B cell (primary cell): ENCODE measurements at regions not wholly inside any gene's neighbourhood (a gene's known extent, or its start where the extent isn't known, plus 50 kb on each side); places are given as distances from the start of the nearest gene placed in this dataset.

Experiments
- ATAC-seq: fragments of 200-7000 bp; cut with Tn5 transposase; one replicate; pipeline ENCODE4 v1.10.0; 2021; ENCODE audit warnings: low read depth, mild to moderate bottlenecking, moderate number of reproducible peaks, moderate library complexity
- CTCF ChIA-PET: fragments of 350-600 bp; sonication (Branson Sonifier 250); formaldehyde crosslinking; loops from one replicate; lab custom pipeline; 2021; ENCODE audit warnings: antibody characterized with exemption, inconsistent platforms; lab: Charles Lee
- POLR2A ChIA-PET: fragments of 350-600 bp; sonication (Branson Sonifier 250); formaldehyde crosslinking; loops from one replicate; lab custom pipeline; 2021; ENCODE audit warnings: antibody characterized with exemption; lab: Charles Lee
- DNase-seq: peaks from one replicate; pipeline ENCODE4 v3.0.0; 2013
- H2AFZ ChIP-seq: 2 replicates; pipeline ENCODE4 v1.6.1; 2012; ENCODE audit warnings: mild to moderate bottlenecking, low read depth, low read length; ENCODE audit not compliant: insufficient read depth, poor library complexity, severe bottlenecking
- H3K27ac ChIP-seq, 2 donors: 1 replicate in 1 of 2; 2 replicates in 1 of 2; pipeline ENCODE4 v1.5.1; 2012 to 2013; ENCODE audit warnings: low read length in 2 of 2, mild to moderate bottlenecking in 2 of 2, moderate library complexity in 1 of 2
- H3K27me3 ChIP-seq, 4 experiments: fragments of 200-600 bp in 1 of 4; sonication (generic) in 1 of 4; replicated peaks in 1 of 4; 1 replicate in 2 of 4; 2 replicates in 2 of 4; pipeline versions ENCODE4 v1.6.1 to v1.7.0; 2013 to 2016; ENCODE audit warnings: low read length in 3 of 4, mild to moderate bottlenecking in 2 of 4, mixed read lengths in 1 of 4, moderate library complexity in 1 of 4; ENCODE audit not compliant: insufficient read depth in 4 of 4, control insufficient read depth in 3 of 4; ENCODE audit errors: control extremely low read depth in 1 of 4
- H3K36me3 ChIP-seq, 2 experiments: replicated peaks in 1 of 2; 1 replicate in 1 of 2; 2 replicates in 1 of 2; pipeline versions ENCODE4 v1.6.1 to v1.7.1; 2013; ENCODE audit warnings: low read length in 1 of 2; ENCODE audit not compliant: insufficient read depth in 2 of 2, control insufficient read depth in 1 of 2; ENCODE audit errors: control extremely low read depth in 1 of 2, extremely low read depth in 1 of 2
- H3K4me1 ChIP-seq, 2 donors: fragments of 200-600 bp in 1 of 2; sonication (generic) in 1 of 2; 1 replicate in 1 of 2; 2 replicates in 1 of 2; pipeline versions ENCODE4 v1.5.1 to v1.6.1; 2013 to 2017; ENCODE audit warnings: low read length in 2 of 2; ENCODE audit not compliant: control insufficient read depth in 2 of 2, insufficient read depth in 2 of 2
- H3K4me2 ChIP-seq: replicated peaks from 2 replicates; pipeline ENCODE3; 2012; ENCODE audit warnings: mild to moderate bottlenecking, low read depth, low read length; ENCODE audit not compliant: poor library complexity, severe bottlenecking
- H3K4me3 ChIP-seq, 5 experiments: fragments of 200-600 bp in 1 of 5; sonication (generic) in 1 of 5; 1 replicate in 3 of 5; 2 replicates in 2 of 5; pipeline versions ENCODE4 v1.5.1 to v1.7.0; 2011 to 2016; ENCODE audit warnings: low read length in 4 of 5, mild to moderate bottlenecking in 4 of 5, low read depth in 2 of 5, control low read depth in 1 of 5, moderate library complexity in 1 of 5; ENCODE audit not compliant: insufficient read depth in 1 of 5; ENCODE audit errors: control extremely low read depth in 1 of 5, extremely low read depth in 1 of 5
- H3K79me2 ChIP-seq: fragments of 200-600 bp; sonication (generic); one replicate; pipeline ENCODE4 v1.6.0; 2016; ENCODE audit warnings: low read length; ENCODE audit not compliant: control insufficient read depth, insufficient read depth
- H3K9ac ChIP-seq: fragments of 200-600 bp; sonication (generic); 2 replicates; pipeline ENCODE4 v1.6.1; 2017; ENCODE audit warnings: mild to moderate bottlenecking, low read length, moderate library complexity
- H3K9me3 ChIP-seq, 3 donors: one replicate each; pipeline versions ENCODE4 v1.6.1 to v1.7.1; 2013; ENCODE audit warnings: low read length in 2 of 3; ENCODE audit not compliant: control insufficient read depth in 2 of 3, insufficient read depth in 1 of 3; ENCODE audit errors: control extremely low read depth in 1 of 3
- H4K20me1 ChIP-seq: 2 replicates; pipeline ENCODE4 v1.6.0; 2012; ENCODE audit warnings: mild to moderate bottlenecking, low read length; ENCODE audit not compliant: insufficient read depth, control insufficient read depth, poor library complexity, severe bottlenecking
- H3K27ac Mint-ChIP-seq: one replicate; pipeline ENCODE4 v1.8.0; 2021; ENCODE audit warnings: mixed read lengths
- H3K27me3 Mint-ChIP-seq: one replicate; pipeline ENCODE4 v1.8.0; 2021; ENCODE audit warnings: mixed read lengths
- H3K4me1 Mint-ChIP-seq: one replicate; pipeline ENCODE4 v1.8.0; 2021; ENCODE audit warnings: mixed read lengths
- H3K4me3 Mint-ChIP-seq: one replicate; pipeline ENCODE4 v1.8.0; 2021; ENCODE audit warnings: mixed read lengths
- H3K9me3 Mint-ChIP-seq: one replicate; pipeline ENCODE4 v1.8.0; 2022; ENCODE audit warnings: mixed read lengths; ENCODE audit not compliant: insufficient read depth
- EZH2 ChIP-seq: IDR thresholded peaks from 2 replicates; pipeline ENCODE4 v1.6.1; 2012; ENCODE audit warnings: borderline replicate concordance, low read depth, mild to moderate bottlenecking, moderate library complexity, low read length; ENCODE audit not compliant: insufficient read depth, poor library complexity, severe bottlenecking
- WGBS: methylation state at CpG from one replicate; pipeline ENCODE4 v1.1.5; 2013; ENCODE audit warnings: missing lambda C conversion rate; ENCODE audit not compliant: insufficient coverage; 5-methylcytosine and 5-hydroxymethylcytosine counted together
- intact Hi-C: fragments of 100-400 bp; cut with micrococcal nuclease; formaldehyde crosslinking; loops from one replicate; pipeline ENCODE4 v1.10.0; 2022
- TF ChIP-seq, protein P1 (sequence below): fragments of 200-600 bp; IDR thresholded peaks from one replicate; pipeline ENCODE4 v1.8.0; 2022; ENCODE audit warnings: antibody characterized with exemption, mild to moderate bottlenecking

DNA sequence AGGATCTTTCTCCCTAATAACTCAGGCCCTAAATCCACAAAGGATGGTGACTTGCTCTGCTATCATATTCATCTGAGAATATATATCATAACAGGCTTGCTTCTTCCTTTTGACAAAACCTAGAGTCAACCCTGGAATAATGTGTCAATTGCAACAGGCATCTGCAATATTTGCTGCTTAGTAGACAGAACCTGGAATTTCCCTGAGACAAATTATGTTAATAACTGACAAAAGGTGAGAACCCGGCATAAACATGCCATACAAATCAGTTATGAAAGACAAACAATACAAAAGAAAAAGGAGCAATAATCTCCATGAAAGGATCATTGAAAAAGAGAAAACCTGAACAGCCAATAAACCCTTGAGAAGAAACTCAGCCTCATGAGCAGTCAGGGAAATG is 114.5 kb upstream of the CDCA7L start:
- DNase-seq, result no peak
- no peak overlapping the region for H3K4me2 ChIP-seq
- no peaks in the 10 kb centered on the region for H3K4me1 Mint-ChIP-seq
- H3K36me3 ChIP-seq, result no peaks in the 10 kb centered on the region
- no CpG with 5 or more reads among the region's 1 CpG for WGBS
- peaks cover 39% of the 10 kb centered on the region for H3K27me3 Mint-ChIP-seq
- H3K9me3 Mint-ChIP-seq, result no peaks in the 10 kb centered on the region
- no peak overlapping the region for H3K9ac ChIP-seq
- no peak for ATAC-seq
- no peak overlapping the region for H2AFZ ChIP-seq
- H4K20me1 ChIP-seq, result no peaks in the 10 kb centered on the region
- no peak for TF ChIP-seq EZH2
- TF ChIP-seq, protein P1, sequence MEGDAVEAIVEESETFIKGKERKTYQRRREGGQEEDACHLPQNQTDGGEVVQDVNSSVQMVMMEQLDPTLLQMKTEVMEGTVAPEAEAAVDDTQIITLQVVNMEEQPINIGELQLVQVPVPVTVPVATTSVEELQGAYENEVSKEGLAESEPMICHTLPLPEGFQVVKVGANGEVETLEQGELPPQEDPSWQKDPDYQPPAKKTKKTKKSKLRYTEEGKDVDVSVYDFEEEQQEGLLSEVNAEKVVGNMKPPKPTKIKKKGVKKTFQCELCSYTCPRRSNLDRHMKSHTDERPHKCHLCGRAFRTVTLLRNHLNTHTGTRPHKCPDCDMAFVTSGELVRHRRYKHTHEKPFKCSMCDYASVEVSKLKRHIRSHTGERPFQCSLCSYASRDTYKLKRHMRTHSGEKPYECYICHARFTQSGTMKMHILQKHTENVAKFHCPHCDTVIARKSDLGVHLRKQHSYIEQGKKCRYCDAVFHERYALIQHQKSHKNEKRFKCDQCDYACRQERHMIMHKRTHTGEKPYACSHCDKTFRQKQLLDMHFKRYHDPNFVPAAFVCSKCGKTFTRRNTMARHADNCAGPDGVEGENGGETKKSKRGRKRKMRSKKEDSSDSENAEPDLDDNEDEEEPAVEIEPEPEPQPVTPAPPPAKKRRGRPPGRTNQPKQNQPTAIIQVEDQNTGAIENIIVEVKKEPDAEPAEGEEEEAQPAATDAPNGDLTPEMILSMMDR, result no peak
- H3K9me3 ChIP-seq, result no peaks in the 10 kb centered on the region
- ChIA-PET CTCF (no interaction called here), POLR2A (no interaction called here)
- intact Hi-C loops, result no loop called here
- H3K27ac ChIP-seq, result no peak overlapping the region
- no peak overlapping the region for H3K4me3 ChIP-seq
- H3K79me2 ChIP-seq, result no peaks in the 10 kb centered on the region
- H3K4me1 ChIP-seq, result no peaks in the 10 kb centered on the region
- no peak overlapping the region for H3K4me3 Mint-ChIP-seq
- H3K27me3 ChIP-seq, result peaks cover 0 to 14% (median 5%) of the 10 kb centered on the region in 4 experiments
- no peak overlapping the region for H3K27ac Mint-ChIP-seq

DNA sequence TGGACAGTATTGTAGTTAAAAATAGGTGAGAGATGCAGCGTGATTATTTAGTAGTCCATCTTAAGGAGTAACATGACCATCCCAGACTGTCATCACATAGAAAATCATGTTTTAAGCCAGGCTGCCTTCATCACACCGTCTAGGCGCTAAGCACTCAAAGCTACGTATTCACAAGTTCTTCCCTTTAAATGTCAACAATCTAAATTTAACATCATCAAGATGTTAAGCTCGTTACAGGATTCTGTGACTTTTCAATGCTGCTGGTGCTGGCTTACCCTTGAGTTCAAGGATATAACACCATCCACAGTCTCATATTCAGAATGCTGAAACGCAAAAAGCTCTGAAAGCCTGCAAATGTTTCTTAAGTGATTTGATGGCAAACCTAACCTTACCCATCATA is 109.5 kb upstream of the CDCA7L start:
- no peak for DNase-seq
- Histone ChIP-seq H3K9me3 (no peaks in the 10 kb centered on the region), H2AFZ (no peak overlapping the region), H3K27me3 (peaks cover 0 to 6% (median 3%) of the 10 kb centered on the region in 4 experiments), H3K4me2 (no peak overlapping the region), H3K9ac (no peak overlapping the region), H3K4me1 (no peaks in the 10 kb centered on the region), H3K27ac (no peak overlapping the region), H3K4me3 (no peak overlapping the region), H3K79me2 (no peaks in the 10 kb centered on the region), H3K36me3 (no peaks in the 10 kb centered on the region), H4K20me1 (no peaks in the 10 kb centered on the region)
- Mint-ChIP-seq H3K27ac (no peak overlapping the region), H3K9me3 (no peaks in the 10 kb centered on the region), H3K27me3 (peaks cover 50% of the 10 kb centered on the region), H3K4me3 (no peak overlapping the region), H3K4me1 (no peaks in the 10 kb centered on the region)
- TF ChIP-seq, protein P1, result no peak
- no peak for TF ChIP-seq EZH2
- no peak for ATAC-seq
- CTCF ChIA-PET, result no interaction called here
- intact Hi-C loops, result no loop called here
- WGBS, result 76% methylated on average over 4 of the region's 6 CpGs
- POLR2A ChIA-PET, result no interaction called here
